ACC112 (cell line): ENCODE measurements at regions not wholly inside any gene's neighbourhood (a gene's known extent, or its start where the extent isn't known, plus 50 kb on each side); places are given as distances from the start of the nearest gene placed in this dataset.
"Not testable (repeated sequence)": the region's sequence is repeated elsewhere in the genome, so short reads cannot be mapped to it uniquely, and the experiment has no call there.

Experiments
- H2AFZ ChIP-seq: fragments of 200-600 bp; sonication (generic); one replicate; pipeline ENCODE4 v1.6.0; 2017; ENCODE audit warnings: antibody characterized with exemption, low read length; ENCODE audit not compliant: unreplicated experiment
- H3K27ac ChIP-seq: fragments of 200-600 bp; sonication (generic); 2 replicates; pipeline ENCODE4 v1.5.1; 2014; ENCODE audit warnings: low read depth, mild to moderate bottlenecking, antibody characterized with exemption, low read length, moderate library complexity
- H3K27me3 ChIP-seq: fragments of 200-600 bp; sonication (generic); 2 replicates; pipeline ENCODE4 v1.6.1; 2014; ENCODE audit warnings: mild to moderate bottlenecking, antibody characterized with exemption, low read length, moderate library complexity, mixed read lengths; ENCODE audit not compliant: insufficient read depth
- H3K36me3 ChIP-seq: fragments of 200-600 bp; sonication (generic); 2 replicates; pipeline ENCODE4 v1.6.1; 2016; ENCODE audit warnings: mild to moderate bottlenecking, antibody characterized with exemption, low read length, moderate library complexity, mixed read lengths; ENCODE audit not compliant: insufficient read depth
- H3K4me1 ChIP-seq: fragments of 200-600 bp; sonication (generic); one replicate; pipeline ENCODE4 v1.6.1; 2016; ENCODE audit warnings: low read length, mixed read lengths; ENCODE audit not compliant: insufficient read depth, unreplicated experiment, control insufficient read depth
- H3K4me3 ChIP-seq: fragments of 200-600 bp; sonication (generic); 2 replicates; pipeline ENCODE4 v1.5.1; 2014; ENCODE audit warnings: mild to moderate bottlenecking, low read depth, low read length
- H3K79me2 ChIP-seq: fragments of 200-600 bp; sonication (generic); one replicate; pipeline ENCODE4 v1.6.0; 2016; ENCODE audit warnings: low read length; ENCODE audit not compliant: control insufficient read depth, unreplicated experiment, insufficient read depth

DNA sequence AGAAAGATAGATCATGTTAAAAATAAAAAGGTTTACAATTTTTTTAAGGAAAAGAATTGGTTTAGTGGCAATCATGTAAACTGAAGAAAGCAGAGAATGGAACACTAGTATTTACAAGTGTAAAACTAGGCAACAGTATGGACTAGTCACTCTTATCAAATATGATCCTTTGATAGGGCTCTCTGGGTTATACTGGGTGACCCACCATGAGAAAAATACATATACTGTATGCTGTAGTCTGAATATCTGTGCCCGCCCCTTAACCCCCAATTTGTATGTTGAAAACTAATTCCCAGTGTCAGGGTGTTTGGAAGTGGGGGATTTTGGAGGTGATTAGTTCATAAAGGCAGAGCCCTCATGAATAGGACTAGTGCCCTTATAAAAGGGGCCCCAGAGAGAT lies 236.8 kb upstream of the TARS1 start:
- H3K27ac ChIP-seq: no peak overlapping the region
- no peaks in the 10 kb centered on the region for H3K27me3 ChIP-seq
- no peaks in the 10 kb centered on the region for H3K79me2 ChIP-seq
- no peak overlapping the region for H2AFZ ChIP-seq
- no peaks in the 10 kb centered on the region for H3K36me3 ChIP-seq
- H3K4me1 ChIP-seq: peaks cover 4% of the 10 kb centered on the region
- no peak overlapping the region for H3K4me3 ChIP-seq

DNA sequence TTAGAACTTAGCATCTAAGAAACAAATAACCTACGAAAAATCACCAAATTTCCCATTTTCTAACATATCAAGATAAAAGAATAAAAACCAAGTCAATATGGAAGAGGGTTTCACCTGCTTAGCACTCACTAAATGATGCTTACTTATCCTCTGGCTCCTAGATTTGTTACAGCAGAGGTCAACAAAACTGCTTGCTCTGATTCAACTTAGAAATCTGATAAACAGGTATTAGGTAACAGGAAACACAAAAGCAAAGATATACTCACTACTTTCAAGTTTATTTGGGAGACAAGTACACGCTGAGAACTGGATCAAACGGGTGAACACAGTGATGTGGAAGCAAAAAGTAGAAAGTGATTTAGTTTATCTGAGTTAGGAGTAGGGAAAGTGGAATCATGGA lies 235.7 kb upstream of the TARS1 start:
- no peak overlapping the region for H3K4me3 ChIP-seq
- H3K36me3 ChIP-seq: no peaks in the 10 kb centered on the region
- peaks cover 4% of the 10 kb centered on the region for H3K4me1 ChIP-seq
- H3K27ac ChIP-seq: no peak overlapping the region
- H2AFZ ChIP-seq: peak overlapping the region; percentile 59
- no peaks in the 10 kb centered on the region for H3K79me2 ChIP-seq
- no peaks in the 10 kb centered on the region for H3K27me3 ChIP-seq

DNA sequence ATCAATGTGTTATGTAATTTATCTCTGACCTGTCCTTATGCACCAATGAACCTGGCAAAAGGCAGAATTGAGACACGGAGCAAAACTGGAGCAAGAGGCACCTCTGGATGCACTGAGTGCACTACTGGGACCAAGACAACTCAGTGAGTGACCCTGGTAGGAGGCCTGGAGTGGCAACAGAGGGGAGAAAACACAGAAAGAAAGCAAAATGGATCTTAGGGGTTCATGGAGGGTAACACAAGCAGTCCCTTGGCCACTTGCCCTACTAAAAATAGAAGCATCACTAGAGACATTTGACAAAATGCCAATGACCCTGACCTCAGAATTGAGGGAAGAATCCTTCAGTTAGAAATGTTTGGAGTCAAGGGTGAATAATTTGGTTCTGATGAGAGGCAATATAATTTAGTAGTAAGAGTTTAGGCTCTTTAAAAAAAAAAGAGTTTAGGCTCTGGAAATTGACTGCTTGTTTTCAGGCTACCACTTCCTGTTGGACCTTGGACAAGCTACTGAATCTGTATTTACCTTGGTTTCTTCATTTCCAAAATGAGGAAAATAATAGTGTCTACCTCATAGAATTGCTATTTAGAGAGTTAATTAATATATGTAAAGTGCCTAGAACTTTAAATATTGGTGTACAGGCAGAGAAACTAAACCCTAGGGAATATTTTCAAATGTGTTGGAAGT lies 234.9 kb upstream of the TARS1 start:
- Histone ChIP-seq H3K27me3 (no peaks in the 10 kb centered on the region), H3K36me3 (no peaks in the 10 kb centered on the region), H3K4me3 (no peak overlapping the region), H2AFZ (no peak overlapping the region), H3K4me1 (peaks cover 4% of the 10 kb centered on the region), H3K27ac (no peak overlapping the region), H3K79me2 (no peaks in the 10 kb centered on the region)

- Histone ChIP-seq H3K36me3 (no peaks in the 10 kb centered on the region), H3K4me3 (no peak overlapping the region), H2AFZ (no peak overlapping the region), H3K27me3 (no peaks in the 10 kb centered on the region), H3K79me2 (no peaks in the 10 kb centered on the region), H3K4me1 (peaks cover 4% of the 10 kb centered on the region), H3K27ac (no peak overlapping the region)
These were observed 233.7 kb upstream of the TARS1 start for GRCh38 chr5:33206962-33207506.

DNA sequence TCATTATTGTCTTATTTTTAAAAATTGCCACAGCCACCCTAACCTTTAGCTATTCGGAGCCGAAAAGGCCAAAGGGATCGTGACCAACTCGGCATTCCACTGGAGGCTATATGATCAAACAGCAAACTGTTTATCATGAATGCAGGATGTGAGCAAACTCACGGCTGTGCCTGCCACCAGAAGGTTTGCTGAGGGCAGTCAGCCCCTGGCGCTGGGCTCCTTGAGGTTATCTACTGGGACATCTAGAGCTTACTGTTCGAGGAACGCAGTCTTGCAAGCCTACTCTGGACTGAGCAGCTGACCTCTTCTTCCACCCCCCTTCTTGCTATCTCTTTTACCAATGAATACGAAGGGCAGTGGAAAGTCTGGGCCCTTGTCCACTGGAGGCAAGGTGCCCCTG lies 231.5 kb upstream of the TARS1 start:
- Histone ChIP-seq H3K79me2 (no peaks in the 10 kb centered on the region), H3K4me1 (peaks cover 4% of the 10 kb centered on the region), H3K4me3 (no peak overlapping the region), H3K36me3 (no peaks in the 10 kb centered on the region), H3K27me3 (no peaks in the 10 kb centered on the region), H2AFZ (no peak overlapping the region), H3K27ac (no peak overlapping the region)

DNA sequence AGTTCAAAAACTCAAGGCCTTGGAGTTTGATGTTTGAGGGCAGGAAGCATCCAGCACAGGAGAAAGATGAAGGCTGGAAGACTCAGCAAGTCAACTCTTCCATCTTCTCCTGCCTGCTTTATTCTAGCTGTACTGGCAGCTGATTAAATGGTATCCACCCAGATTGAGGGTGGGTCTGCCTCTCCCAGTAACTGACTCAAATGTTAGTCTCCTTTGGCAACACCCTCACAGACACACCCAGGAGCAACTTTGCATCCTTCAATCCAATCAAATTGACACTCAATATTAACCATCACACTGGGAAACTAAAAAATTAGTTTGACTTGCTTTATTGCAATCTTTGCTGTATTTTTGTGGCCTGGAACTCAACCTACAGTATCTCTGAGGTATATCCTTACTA lies 230.5 kb upstream of the TARS1 start:
- not testable (repeated sequence) for H3K4me1 ChIP-seq

GRCh38 chr5:33210978-33211377 lies 229.8 kb upstream of the TARS1 start:
- H2AFZ ChIP-seq: no peak overlapping the region
- H3K4me1 ChIP-seq: no peaks in the 10 kb centered on the region
- no peaks in the 10 kb centered on the region for H3K36me3 ChIP-seq
- no peaks in the 10 kb centered on the region for H3K79me2 ChIP-seq
- no peaks in the 10 kb centered on the region for H3K27me3 ChIP-seq
- H3K27ac ChIP-seq: no peak overlapping the region
- H3K4me3 ChIP-seq: no peak overlapping the region

More for the DNA sequence above, 230.5 kb upstream of the TARS1 start:
- not testable (repeated sequence) for H3K27me3 ChIP-seq, H3K27ac ChIP-seq, H2AFZ ChIP-seq, H3K79me2 ChIP-seq, H3K4me3 ChIP-seq, H3K36me3 ChIP-seq

GRCh38 chr5:33212439-33212838 lies 228.3 kb upstream of the TARS1 start:
- Histone ChIP-seq H3K4me3 (no peak overlapping the region), H3K79me2 (no peaks in the 10 kb centered on the region), H3K36me3 (no peaks in the 10 kb centered on the region), H3K4me1 (no peaks in the 10 kb centered on the region), H3K27me3 (no peaks in the 10 kb centered on the region), H3K27ac (no peak overlapping the region), H2AFZ (no peak overlapping the region)

GRCh38 chr5:33212900-33213299 lies 227.9 kb upstream of the TARS1 start:
- Histone ChIP-seq H3K27me3 (no peaks in the 10 kb centered on the region), H3K27ac (no peak overlapping the region), H2AFZ (no peak overlapping the region), H3K36me3 (no peaks in the 10 kb centered on the region), H3K4me3 (no peak overlapping the region), H3K4me1 (no peaks in the 10 kb centered on the region), H3K79me2 (no peaks in the 10 kb centered on the region)

- no peaks in the 10 kb centered on the region for H3K36me3 ChIP-seq
- H3K27ac ChIP-seq: peak overlapping the region; percentile 23; the same call in 1 of the 2 replicates
- peak overlapping the region; percentile 79 for H2AFZ ChIP-seq
- no peaks in the 10 kb centered on the region for H3K27me3 ChIP-seq
- H3K79me2 ChIP-seq: no peaks in the 10 kb centered on the region
- H3K4me3 ChIP-seq: no peak overlapping the region
- no peaks in the 10 kb centered on the region for H3K4me1 ChIP-seq
These were observed 217.0 kb upstream of the TARS1 start for GRCh38 chr5:33223563-33224284.
